ENCODE measurements at regions not wholly inside any gene's neighbourhood (a gene's known extent, or its start where the extent isn't known, plus 50 kb on each side); places are given as distances from the start of the nearest gene placed in this dataset.

DNA sequence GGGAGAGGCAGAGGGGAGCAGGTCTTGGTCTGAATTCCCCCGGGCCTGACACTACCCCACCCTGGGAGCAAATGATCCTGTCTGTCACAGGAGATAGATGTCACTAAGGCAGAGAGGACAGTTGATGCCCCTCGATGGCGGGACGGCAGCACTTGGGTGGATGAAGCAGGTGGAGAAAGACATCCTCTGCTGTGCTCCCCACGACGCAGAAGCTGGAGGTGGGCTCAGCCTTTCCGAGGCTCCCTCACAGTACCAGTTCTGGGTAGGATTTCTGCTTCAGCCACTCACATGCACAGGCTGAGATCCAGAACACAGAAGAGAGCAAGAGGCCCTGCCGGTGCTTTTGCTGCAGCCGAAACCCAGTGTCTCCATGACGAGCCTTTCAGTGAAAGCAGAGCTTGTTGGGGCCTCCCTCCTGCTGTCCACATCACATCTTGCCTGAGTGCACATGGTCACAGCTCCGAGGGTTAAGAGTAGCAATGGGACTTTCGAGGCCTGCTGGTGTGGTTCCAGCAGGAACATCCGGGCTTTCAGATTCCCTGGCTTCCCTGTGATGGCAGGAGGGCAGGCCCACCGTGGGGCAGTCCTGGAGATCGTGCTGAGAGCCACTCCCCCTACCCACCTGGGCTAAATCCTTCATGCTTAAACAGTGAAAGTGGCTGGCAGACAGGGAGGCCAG is 107.3 kb upstream of the PRR20G start:
- no peaks in the 10 kb centered on the region for H3K36me3 ChIP-seq (ENCODE audit: control insufficient read depth in 1 of 2, insufficient read depth in 2 of 2, low read depth in 1 of 2, low read length in 2 of 2)
- no peak overlapping the region for H3K14ac ChIP-seq (ENCODE audit: low read length in 2 of 2)
- no peak overlapping the region for H2AFZ ChIP-seq (ENCODE audit: low read depth, low read length)
- H3K9ac ChIP-seq (ENCODE audit: low read length): no peak overlapping the region
- no peak overlapping the region for H2BK12ac ChIP-seq (ENCODE audit: low read length in 2 of 2)
- H3K4ac ChIP-seq (ENCODE audit: low read depth in 1 of 2, low read length in 2 of 2): peak overlapping the region in 1 of 2 experiments; percentile 27
- H3K18ac ChIP-seq (ENCODE audit: low read depth in 1 of 2, low read length in 2 of 2): no peak overlapping the region
- H2AK5ac ChIP-seq (ENCODE audit: low read length, severe bottlenecking): no peak overlapping the region
- no peak overlapping the region for H3K4me3 ChIP-seq (ENCODE audit: insufficient read depth in 1 of 2, low read depth in 1 of 2, low read length in 2 of 2)
- H4K8ac ChIP-seq (ENCODE audit: low read length): no peak overlapping the region
- no peak overlapping the region for H2BK15ac ChIP-seq (ENCODE audit: low read depth, poor library complexity, severe bottlenecking)
- H3K79me1 ChIP-seq (replicated peaks; ENCODE audit: low read length, poor library complexity, severe bottlenecking): no peaks in the 10 kb centered on the region
- no peak overlapping the region for H3K27ac ChIP-seq (ENCODE audit: low read length, poor library complexity, severe bottlenecking)
- H3K23ac ChIP-seq (ENCODE audit: low read length in 2 of 2): no peak overlapping the region
- no peak overlapping the region for H3K4me2 ChIP-seq (ENCODE audit: low read length, poor library complexity, severe bottlenecking)
- no peak overlapping the region for H2BK120ac ChIP-seq (ENCODE audit: low read depth, low read length)
- H2BK5ac ChIP-seq (ENCODE audit: low read depth, low read length, poor library complexity, severe bottlenecking): no peak overlapping the region
- H3K9me3 ChIP-seq (ENCODE audit: control insufficient read depth, low read length): no peaks in the 10 kb centered on the region
- peaks cover 21 to 67% of the 10 kb centered on the region in 2 experiments for H3K27me3 ChIP-seq (ENCODE audit: control insufficient read depth in 1 of 2, insufficient read depth in 1 of 2, low read length in 2 of 2)
- 62% methylated on average over 14 of the region's 15 CpGs for WGBS
- H4K91ac ChIP-seq (ENCODE audit: low read length): no peak overlapping the region
- no peak for DNase-seq
- H3K4me1 ChIP-seq (ENCODE audit: control insufficient read depth, insufficient read depth, low read depth, low read length): peaks cover 7% of the 10 kb centered on the region

DNA sequence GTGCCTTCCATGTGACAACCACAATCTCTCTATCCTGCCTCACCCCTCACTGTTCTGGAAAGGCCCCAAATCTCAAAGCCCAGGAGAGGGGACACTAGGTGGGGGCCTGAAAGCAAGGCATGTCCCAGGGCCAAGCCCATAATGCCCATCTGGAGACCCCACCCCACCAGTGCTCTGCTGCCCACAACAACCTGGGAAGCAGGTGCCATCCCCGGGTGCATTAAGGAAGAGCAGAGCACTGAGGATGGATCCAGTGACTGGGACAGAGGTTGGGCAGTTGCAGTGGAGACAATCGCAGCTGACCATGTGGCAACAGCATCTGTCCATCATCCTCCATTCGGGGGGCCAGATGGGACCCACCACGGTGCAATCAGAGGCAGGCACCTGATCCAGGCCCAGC is 106.2 kb upstream of the PRR20G start:
- WGBS: 69% methylated on average over 3 of the region's 4 CpGs
- H3K14ac ChIP-seq (ENCODE audit: low read length in 2 of 2): peak overlapping the region in 1 of 2 experiments; percentile 35
- H3K4me1 ChIP-seq (ENCODE audit: control insufficient read depth, insufficient read depth, low read depth, low read length): peaks cover 11% of the 10 kb centered on the region
- H3K79me1 ChIP-seq (replicated peaks; ENCODE audit: low read length, poor library complexity, severe bottlenecking): no peaks in the 10 kb centered on the region
- no peak overlapping the region for H2BK15ac ChIP-seq (ENCODE audit: low read depth, poor library complexity, severe bottlenecking)
- H2BK5ac ChIP-seq (ENCODE audit: low read depth, low read length, poor library complexity, severe bottlenecking): no peak overlapping the region
- H2AFZ ChIP-seq (ENCODE audit: low read depth, low read length): no peak overlapping the region
- no peaks in the 10 kb centered on the region for H3K9me3 ChIP-seq (ENCODE audit: control insufficient read depth, low read length)
- H2AK5ac ChIP-seq (ENCODE audit: low read length, severe bottlenecking): no peak overlapping the region
- no peak overlapping the region for H3K18ac ChIP-seq (ENCODE audit: low read depth in 1 of 2, low read length in 2 of 2)
- H3K4me2 ChIP-seq (ENCODE audit: low read length, poor library complexity, severe bottlenecking): no peak overlapping the region
- no peak overlapping the region for H4K91ac ChIP-seq (ENCODE audit: low read length)
- H2BK12ac ChIP-seq (ENCODE audit: low read length in 2 of 2): no peak overlapping the region
- no peaks in the 10 kb centered on the region for H3K36me3 ChIP-seq (ENCODE audit: control insufficient read depth in 1 of 2, insufficient read depth in 2 of 2, low read depth in 1 of 2, low read length in 2 of 2)
- no peak overlapping the region for H2BK120ac ChIP-seq (ENCODE audit: low read depth, low read length)
- DNase-seq: no peak
- no peak overlapping the region for H3K4me3 ChIP-seq (ENCODE audit: insufficient read depth in 1 of 2, low read depth in 1 of 2, low read length in 2 of 2)
- H3K27me3 ChIP-seq (ENCODE audit: control insufficient read depth in 1 of 2, insufficient read depth in 1 of 2, low read length in 2 of 2): peaks cover 21 to 71% of the 10 kb centered on the region in 2 experiments
- H3K9ac ChIP-seq (ENCODE audit: low read length): no peak overlapping the region
- no peak overlapping the region for H3K23ac ChIP-seq (ENCODE audit: low read length in 2 of 2)
- no peak overlapping the region for H3K27ac ChIP-seq (ENCODE audit: low read length, poor library complexity, severe bottlenecking)
- no peak overlapping the region for H4K8ac ChIP-seq (ENCODE audit: low read length)
- no peak overlapping the region for H3K4ac ChIP-seq (ENCODE audit: low read depth in 1 of 2, low read length in 2 of 2)

DNA sequence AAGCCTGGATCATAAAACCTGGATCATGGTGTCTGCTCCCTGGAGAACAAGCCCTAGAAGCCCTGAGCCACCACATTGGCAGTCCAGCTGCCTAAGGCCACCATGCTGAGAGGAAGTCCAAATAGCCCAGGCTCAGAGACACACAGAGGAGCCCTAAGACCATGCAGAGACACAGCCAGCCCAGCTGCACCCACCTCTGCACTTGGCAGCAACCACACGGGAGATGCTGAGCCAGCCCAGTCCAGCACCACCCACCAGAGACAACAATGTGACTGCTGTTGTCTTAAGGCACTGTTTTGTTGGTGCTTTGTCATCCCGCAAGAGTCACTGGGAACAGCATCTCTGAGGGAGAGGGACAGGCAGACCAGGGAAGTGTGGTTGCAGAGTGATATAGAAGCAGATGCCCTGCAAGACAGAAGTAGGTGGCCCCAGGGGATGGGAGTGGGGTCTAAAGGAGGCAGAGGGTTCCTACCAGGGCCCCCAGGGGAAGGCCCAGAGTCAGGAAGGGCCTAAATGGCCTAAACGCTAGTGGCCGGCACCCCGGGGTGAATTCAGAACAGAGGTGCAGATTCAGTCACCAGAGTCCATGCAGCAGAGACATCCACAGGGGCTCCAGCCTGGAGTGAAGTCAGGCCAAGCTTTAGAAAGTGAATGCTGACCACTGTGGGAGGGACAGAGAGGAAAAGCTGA is 105.4 kb upstream of the PRR20G start:
- Histone ChIP-seq H3K4me1 (ENCODE audit: control insufficient read depth, insufficient read depth, low read depth, low read length) (peaks cover 11% of the 10 kb centered on the region), H3K9me3 (ENCODE audit: control insufficient read depth, low read length) (no peaks in the 10 kb centered on the region), H2BK12ac (ENCODE audit: low read length in 2 of 2) (no peak overlapping the region), H2BK5ac (ENCODE audit: low read depth, low read length, poor library complexity, severe bottlenecking) (no peak overlapping the region), H3K14ac (ENCODE audit: low read length in 2 of 2) (no peak overlapping the region), H3K4ac (ENCODE audit: low read depth in 1 of 2, low read length in 2 of 2) (no peak overlapping the region), H3K4me3 (ENCODE audit: insufficient read depth in 1 of 2, low read depth in 1 of 2, low read length in 2 of 2) (no peak overlapping the region), H3K9ac (ENCODE audit: low read length) (no peak overlapping the region), H4K91ac (ENCODE audit: low read length) (no peak overlapping the region), H4K8ac (ENCODE audit: low read length) (no peak overlapping the region), H3K36me3 (ENCODE audit: control insufficient read depth in 1 of 2, insufficient read depth in 2 of 2, low read depth in 1 of 2, low read length in 2 of 2) (no peaks in the 10 kb centered on the region), H2BK15ac (ENCODE audit: low read depth, poor library complexity, severe bottlenecking) (no peak overlapping the region), H3K27ac (ENCODE audit: low read length, poor library complexity, severe bottlenecking) (no peak overlapping the region), H3K79me1 (replicated peaks; ENCODE audit: low read length, poor library complexity, severe bottlenecking) (no peaks in the 10 kb centered on the region), H3K18ac (ENCODE audit: low read depth in 1 of 2, low read length in 2 of 2) (no peak overlapping the region), H2BK120ac (ENCODE audit: low read depth, low read length) (no peak overlapping the region), H2AFZ (ENCODE audit: low read depth, low read length) (no peak overlapping the region), H3K4me2 (ENCODE audit: low read length, poor library complexity, severe bottlenecking) (no peak overlapping the region), H3K27me3 (ENCODE audit: control insufficient read depth in 1 of 2, insufficient read depth in 1 of 2, low read length in 2 of 2) (peaks cover 21 to 76% of the 10 kb centered on the region in 2 experiments), H3K23ac (ENCODE audit: low read length in 2 of 2) (no peak overlapping the region), H2AK5ac (ENCODE audit: low read length, severe bottlenecking) (no peak overlapping the region)
- no peak for DNase-seq
- WGBS: 76% methylated on average over 5 of the region's 5 CpGs

DNA sequence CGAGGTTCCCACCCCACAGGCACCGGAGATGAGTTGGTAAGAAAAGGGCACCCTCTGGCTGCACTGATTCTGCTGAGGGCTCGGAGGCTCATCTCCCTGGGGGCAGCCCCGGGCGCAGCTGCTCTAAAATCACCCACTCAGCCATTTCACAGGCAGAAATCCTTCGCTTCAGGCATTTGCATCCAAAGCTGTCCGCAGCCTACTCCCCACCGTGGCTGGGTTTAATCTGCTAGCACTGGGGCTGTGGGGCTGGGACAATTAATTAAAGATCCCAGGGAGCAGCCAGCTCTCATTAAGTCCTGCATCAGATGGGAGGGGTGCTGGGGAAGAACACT is 104.3 kb upstream of the PRR20G start:
- H3K27ac ChIP-seq (ENCODE audit: low read length, poor library complexity, severe bottlenecking): no peak overlapping the region
- no peak overlapping the region for H4K8ac ChIP-seq (ENCODE audit: low read length)
- H4K91ac ChIP-seq (ENCODE audit: low read length): no peak overlapping the region
- no peak overlapping the region for H3K23ac ChIP-seq (ENCODE audit: low read length in 2 of 2)
- no peak overlapping the region for H3K4me2 ChIP-seq (ENCODE audit: low read length, poor library complexity, severe bottlenecking)
- H2AK5ac ChIP-seq (ENCODE audit: low read length, severe bottlenecking): no peak overlapping the region
- no peak overlapping the region for H3K18ac ChIP-seq (ENCODE audit: low read depth in 1 of 2, low read length in 2 of 2)
- no peaks in the 10 kb centered on the region for H3K36me3 ChIP-seq (ENCODE audit: control insufficient read depth in 1 of 2, insufficient read depth in 2 of 2, low read depth in 1 of 2, low read length in 2 of 2)
- H2BK15ac ChIP-seq (ENCODE audit: low read depth, poor library complexity, severe bottlenecking): no peak overlapping the region
- H3K27me3 ChIP-seq (ENCODE audit: control insufficient read depth in 1 of 2, insufficient read depth in 1 of 2, low read length in 2 of 2): peaks cover 21 to 79% of the 10 kb centered on the region in 2 experiments
- no peak overlapping the region for H3K4ac ChIP-seq (ENCODE audit: low read depth in 1 of 2, low read length in 2 of 2)
- H3K4me1 ChIP-seq (ENCODE audit: control insufficient read depth, insufficient read depth, low read depth, low read length): peaks cover 11% of the 10 kb centered on the region
- 84% methylated on average over 4 of the region's 8 CpGs for WGBS
- H3K9ac ChIP-seq (ENCODE audit: low read length): no peak overlapping the region
- no peak overlapping the region for H2AFZ ChIP-seq (ENCODE audit: low read depth, low read length)
- H2BK120ac ChIP-seq (ENCODE audit: low read depth, low read length): no peak overlapping the region
- no peaks in the 10 kb centered on the region for H3K9me3 ChIP-seq (ENCODE audit: control insufficient read depth, low read length)
- no peak for DNase-seq
- no peaks in the 10 kb centered on the region for H3K79me1 ChIP-seq (replicated peaks; ENCODE audit: low read length, poor library complexity, severe bottlenecking)
- H3K14ac ChIP-seq (ENCODE audit: low read length in 2 of 2): no peak overlapping the region
- H2BK12ac ChIP-seq (ENCODE audit: low read length in 2 of 2): no peak overlapping the region
- H3K4me3 ChIP-seq (ENCODE audit: insufficient read depth in 1 of 2, low read depth in 1 of 2, low read length in 2 of 2): no peak overlapping the region
- no peak overlapping the region for H2BK5ac ChIP-seq (ENCODE audit: low read depth, low read length, poor library complexity, severe bottlenecking)
